H1 (cell line): ENCODE measurements at regions not wholly inside any gene's neighbourhood (a gene's known extent, or its start where the extent isn't known, plus 50 kb on each side); places are given as distances from the start of the nearest gene placed in this dataset.

Source experiments
- CTCF ChIA-PET: fragments of 300-600 bp; sonication (Branson Sonifier 250); formaldehyde crosslinking; loops from one replicate; lab custom pipeline; 2021; ENCODE audit not compliant: partially characterized antibody; lab: Charles Lee
- POLR2A ChIA-PET: fragments of 300-600 bp; sonication (Branson Sonifier 250); formaldehyde crosslinking; loops from one replicate; lab custom pipeline; 2021; ENCODE audit warnings: inconsistent platforms; ENCODE audit not compliant: partially characterized antibody; lab: Charles Lee
- DNase-seq, 2 experiments: peaks; one replicate each; pipeline versions ENCODE4 v3.0.0 to v3.0.0-alpha.2; 2010 to 2022; ENCODE audit warnings: low spot score in 2 of 2, low read depth in 1 of 2, mixed read lengths in 1 of 2
- FAIRE-seq: peaks from 2 replicates; lab custom pipeline; 2011; peaks lifted over from hg19 to GRCh38; lab: Jason Lieb, UNC
- H2AFZ ChIP-seq: 2 replicates; pipeline ENCODE4 v1.8.1; 2012; ENCODE audit warnings: low read length, inconsistent platforms
- H2AK5ac ChIP-seq: 2 replicates; pipeline ENCODE4 v1.6.1; 2013; ENCODE audit warnings: low read depth, low read length
- H2BK120ac ChIP-seq: replicated peaks from 2 replicates; pipeline ENCODE3; 2013; ENCODE audit warnings: low read depth, low read length, inconsistent platforms
- H2BK12ac ChIP-seq: 2 replicates; pipeline ENCODE4 v1.6.1; 2013; ENCODE audit warnings: low read depth, low read length
- H2BK15ac ChIP-seq: 2 replicates; pipeline ENCODE4 v1.6.1; 2013; ENCODE audit warnings: low read length
- H2BK20ac ChIP-seq: 2 replicates; pipeline ENCODE4 v1.6.1; 2013; ENCODE audit warnings: low read length
- H2BK5ac ChIP-seq: 2 replicates; pipeline ENCODE4 v1.6.1; 2013; ENCODE audit warnings: low read depth, low read length
- H3K14ac ChIP-seq: 2 replicates; pipeline ENCODE4 v1.6.1; 2013; ENCODE audit warnings: inconsistent platforms; ENCODE audit not compliant: insufficient read length
- H3K18ac ChIP-seq: 2 replicates; pipeline ENCODE4 v1.6.1; 2013; ENCODE audit warnings: low read length; ENCODE audit errors: extremely low read depth
- H3K23ac ChIP-seq: 2 replicates; pipeline ENCODE4 v1.6.1; 2013; ENCODE audit warnings: inconsistent platforms; ENCODE audit not compliant: insufficient read length
- H3K23me2 ChIP-seq: 2 replicates; pipeline ENCODE4 v1.6.1; 2013; ENCODE audit warnings: low read depth, low read length
- H3K27ac ChIP-seq: 2 replicates; pipeline ENCODE4 v1.6.1; 2011; ENCODE audit warnings: low read depth, low read length, inconsistent platforms
- H3K27me3 ChIP-seq, 4 experiments: replicated peaks in 1 of 4; 1 replicate in 1 of 4; 2 replicates in 3 of 4; pipeline versions ENCODE4 v1.6.1 to v1.8.1; 2011 to 2013; ENCODE audit warnings: low read length in 3 of 4, mild to moderate bottlenecking in 3 of 4, inconsistent platforms in 2 of 4, mixed read lengths in 2 of 4, moderate library complexity in 1 of 4; ENCODE audit not compliant: control insufficient read depth in 3 of 4, insufficient read depth in 3 of 4; ENCODE audit errors: extremely low read depth in 1 of 4
- H3K36me3 ChIP-seq, 4 experiments: 2 replicates each; pipeline versions ENCODE4 v1.6.1 to v1.8.1; 2011 to 2013; ENCODE audit warnings: mild to moderate bottlenecking in 4 of 4, low read length in 3 of 4, moderate library complexity in 2 of 4, control low read depth in 1 of 4, inconsistent platforms in 1 of 4; ENCODE audit not compliant: insufficient read depth in 4 of 4, control insufficient read depth in 2 of 4
- H3K4ac ChIP-seq: replicated peaks from 2 replicates; pipeline ENCODE3; 2013; ENCODE audit warnings: low read length, low read depth, mixed read lengths, inconsistent platforms; ENCODE audit not compliant: insufficient read length
- H3K4me1 ChIP-seq, 4 experiments: replicated peaks in 1 of 4; 1 replicate in 1 of 4; 2 replicates in 3 of 4; pipeline versions ENCODE4 v1.6.1 to v1.8.1; 2011 to 2013; ENCODE audit warnings: low read length in 3 of 4, inconsistent platforms in 2 of 4, mixed read lengths in 1 of 4; ENCODE audit not compliant: insufficient read depth in 4 of 4, control insufficient read depth in 3 of 4
- H3K4me2 ChIP-seq, 2 experiments: 2 replicates each; pipeline versions ENCODE4 v1.6.1 to v1.8.1; 2011 to 2013; ENCODE audit warnings: low read depth in 2 of 2, low read length in 2 of 2, control low read depth in 1 of 2, inconsistent platforms in 1 of 2, mild to moderate bottlenecking in 1 of 2; ENCODE audit not compliant: insufficient read depth in 1 of 2
- H3K4me3 ChIP-seq, 4 experiments: fragments of 200-600, 300-600 bp in 1 of 4; sonication (generic), shearing (Covaris generic), sonication (Bioruptor Twin) in 1 of 4; 2 replicates each; pipeline versions ENCODE4 v1.5.1 to v1.8.1; 2011 to 2016; ENCODE audit warnings: low read length in 4 of 4, low read depth in 3 of 4, control low read depth in 2 of 4, inconsistent platforms in 2 of 4, mild to moderate bottlenecking in 2 of 4, mixed read lengths in 1 of 4, moderate library complexity in 1 of 4; ENCODE audit not compliant: insufficient read depth in 2 of 4; ENCODE audit errors: extremely low read depth in 1 of 4
- H3K56ac ChIP-seq: replicated peaks from 2 replicates; pipeline ENCODE3; 2013; ENCODE audit warnings: low read depth, mild to moderate bottlenecking, mixed read lengths, low read length, inconsistent platforms; ENCODE audit not compliant: insufficient read length
- H3K79me1 ChIP-seq: 2 replicates; pipeline ENCODE4 v1.6.1; 2013; ENCODE audit warnings: low read depth, low read length, control low read depth
- H3K79me2 ChIP-seq, 2 experiments: 2 replicates each; pipeline versions ENCODE4 v1.6.1 to v1.8.1; 2012 to 2013; ENCODE audit warnings: low read length in 2 of 2, mild to moderate bottlenecking in 2 of 2, inconsistent platforms in 1 of 2; ENCODE audit not compliant: insufficient read depth in 2 of 2, control insufficient read depth in 1 of 2
- H3K9ac ChIP-seq, 4 experiments: replicated peaks in 1 of 4; 1 replicate in 1 of 4; 2 replicates in 3 of 4; pipeline versions ENCODE4 v1.6.1 to v1.8.1; 2011 to 2013; ENCODE audit warnings: low read depth in 3 of 4, low read length in 3 of 4, control low read depth in 2 of 4, mild to moderate bottlenecking in 2 of 4, moderate library complexity in 2 of 4, inconsistent platforms in 1 of 4; ENCODE audit errors: extremely low read depth in 1 of 4
- H3K9me3 ChIP-seq, 2 experiments: 2 replicates each; pipeline versions ENCODE4 v1.6.1 to v1.8.1; 2012 to 2013; ENCODE audit warnings: mild to moderate bottlenecking in 2 of 2, moderate library complexity in 2 of 2, control low read depth in 1 of 2, inconsistent platforms in 1 of 2, low read depth in 1 of 2, low read length in 1 of 2, mixed read lengths in 1 of 2; ENCODE audit not compliant: insufficient read depth in 2 of 2
- H4K20me1 ChIP-seq, 2 experiments: replicated peaks in 1 of 2; 2 replicates each; pipeline versions ENCODE3 to v1.8.1; 2011 to 2013; ENCODE audit warnings: inconsistent platforms in 2 of 2, low read length in 2 of 2, mild to moderate bottlenecking in 1 of 2; ENCODE audit not compliant: insufficient read depth in 2 of 2, control insufficient read depth in 1 of 2
- H4K5ac ChIP-seq: 2 replicates; pipeline ENCODE4 v1.6.1; 2013; ENCODE audit warnings: low read length, low read depth, mixed read lengths, inconsistent platforms; ENCODE audit not compliant: insufficient read length
- H4K8ac ChIP-seq: 2 replicates; pipeline ENCODE4 v1.8.0; 2013; ENCODE audit warnings: mild to moderate bottlenecking, moderate library complexity, low read length, inconsistent platforms; ENCODE audit not compliant: insufficient read depth; ENCODE audit errors: extremely low read depth
- H4K91ac ChIP-seq: replicated peaks from 2 replicates; pipeline ENCODE3; 2013; ENCODE audit warnings: low read length, mixed read lengths, inconsistent platforms; ENCODE audit not compliant: insufficient read length
- CEBPB ChIP-seq: IDR thresholded peaks from 2 replicates; pipeline ENCODE4 v1.6.1; 2012; ENCODE audit warnings: low read depth, low read length
- CHD1 ChIP-seq: IDR thresholded peaks from 2 replicates; pipeline ENCODE4 v1.6.1; 2012; ENCODE audit warnings: low read depth, low read length, improper control_type of control experiment
- EP300 ChIP-seq, 2 experiments: IDR thresholded peaks; 1 replicate in 1 of 2; 2 replicates in 1 of 2; pipeline ENCODE4 v1.6.1; 2011 to 2012; ENCODE audit warnings: low read depth in 2 of 2, low read length in 2 of 2, mild to moderate bottlenecking in 2 of 2, borderline replicate concordance in 1 of 2, inconsistent platforms in 1 of 2, moderate library complexity in 1 of 2
- GABPA ChIP-seq: IDR thresholded peaks from 2 replicates; pipeline ENCODE4 v1.6.1; 2011; ENCODE audit warnings: mild to moderate bottlenecking, low read length, moderate library complexity, borderline replicate concordance; ENCODE audit not compliant: insufficient read depth
- POLR2AphosphoS5 ChIP-seq: IDR thresholded peaks from 2 replicates; pipeline ENCODE4 v1.6.1; 2011; ENCODE audit warnings: low read depth, low read length
- POU5F1 ChIP-seq: IDR thresholded peaks from 2 replicates; pipeline ENCODE4 v1.6.1; 2011; ENCODE audit warnings: low read depth, mild to moderate bottlenecking, low read length, moderate library complexity
- RAD21 ChIP-seq, 2 experiments: IDR thresholded peaks in 1 of 2; conservative IDR thresholded peaks in 1 of 2; 2 replicates each; pipeline ENCODE4 v1.6.1; 2011; ENCODE audit warnings: low read depth in 2 of 2, low read length in 2 of 2, improper control_type of control experiment in 1 of 2, inconsistent platforms in 1 of 2, mild to moderate bottlenecking in 1 of 2, moderate library complexity in 1 of 2
- SIX5 ChIP-seq: IDR thresholded peaks from 2 replicates; pipeline ENCODE4 v1.6.1; 2011; ENCODE audit warnings: mild to moderate bottlenecking, low read depth, low read length
- TAF7 ChIP-seq: optimal IDR thresholded peaks from 2 replicates; pipeline ENCODE3; 2011; ENCODE audit warnings: low read depth, mild to moderate bottlenecking, inconsistent platforms, low read length, moderate library complexity, borderline replicate concordance
- WGBS, 2 experiments: shearing (Covaris generic) in 1 of 2; methylation state at CpG; one replicate each; pipeline versions ENCODE4 v1.1.6 to v1.1.7; 2013 to 2015; ENCODE audit warnings: low lambda C conversion rate in 2 of 2, mixed read lengths in 2 of 2, inconsistent platforms in 1 of 2, low coverage in 1 of 2, missing lambda C conversion rate in 1 of 2; ENCODE audit not compliant: insufficient replicate concordance in 2 of 2, insufficient coverage in 1 of 2, insufficient read length in 1 of 2; ENCODE audit errors: extremely low coverage in 1 of 2, missing lambda C conversion rate in 1 of 2; 5-methylcytosine and 5-hydroxymethylcytosine counted together

- H2BK20ac ChIP-seq = no peak overlapping the region
- H3K23me2 ChIP-seq = no peaks in the 10 kb centered on the region
- H3K27ac ChIP-seq = no peak overlapping the region
- DNase-seq = peak; percentile 9 to 71
- no peak overlapping the region for H3K4ac ChIP-seq
- H3K4me1 ChIP-seq = no peaks in the 10 kb centered on the region
- H4K5ac ChIP-seq = no peak overlapping the region
- no peaks in the 10 kb centered on the region for H3K27me3 ChIP-seq
- H3K18ac ChIP-seq = no peak overlapping the region
- no peak overlapping the region for H3K4me3 ChIP-seq
- H3K79me2 ChIP-seq = no peaks in the 10 kb centered on the region
- no peak overlapping the region for H3K14ac ChIP-seq
- FAIRE-seq = peak; percentile 87
- no peaks in the 10 kb centered on the region for H3K79me1 ChIP-seq
- H3K9ac ChIP-seq = no peak overlapping the region; a peak in 1 of 7 replicates
- H3K9me3 ChIP-seq = peaks cover 6 to 7% of the 10 kb centered on the region in 2 experiments
- ChIA-PET POLR2A (no interaction called here), CTCF (interaction anchor here (0.6 to 2.7 kb wide), 15 partner anchors 10 to 1803 kb away, joined by 3 to 10 read pairs (median 3); no protein-coding TSS in a partner anchor)
- no peak overlapping the region for H2BK5ac ChIP-seq
- no peak overlapping the region for H4K91ac ChIP-seq
- H2BK12ac ChIP-seq = no peak overlapping the region
- H2AK5ac ChIP-seq = no peak overlapping the region
- no peak overlapping the region for H3K56ac ChIP-seq
- no peaks in the 10 kb centered on the region for H4K20me1 ChIP-seq
- 84% methylated on average over 6 of the region's 6 CpGs; no CpG with 5 or more reads in 1 of the 2 experiments for WGBS, 2 experiments
- H2AFZ ChIP-seq = no peak overlapping the region
- H3K36me3 ChIP-seq = no peaks in the 10 kb centered on the region; a peak in 1 of 8 replicates
- H2BK15ac ChIP-seq = no peak overlapping the region
- no peak overlapping the region for H3K4me2 ChIP-seq
- H2BK120ac ChIP-seq = no peak overlapping the region
- no peak overlapping the region for H3K23ac ChIP-seq
- H4K8ac ChIP-seq = no peak overlapping the region
- TF ChIP-seq TAF7 = no peak
- peak; percentile 88 for TF ChIP-seq CEBPB
- TF ChIP-seq POLR2AphosphoS5 = no peak
- TF ChIP-seq POU5F1 = no peak
- TF ChIP-seq GABPA = no peak
- peak; percentile 93 to 96 for TF ChIP-seq RAD21 (IDR thresholded peaks at IDR 0.05 in 1 of 2, conservative IDR thresholded peaks at IDR 0.05 in 1 of 2; ENCODE audit: low read depth in 2 of 2, low read length in 2 of 2)
- TF ChIP-seq EP300 (IDR thresholded peaks at IDR 0.05; ENCODE audit: borderline replicate concordance in 1 of 2, low read depth in 2 of 2, low read length in 2 of 2) = no peak
- no peak for TF ChIP-seq CHD1
- TF ChIP-seq SIX5 = no peak
Measured at GRCh38 chr3:109532257-109533216, 195.2 kb upstream of the DPPA4 start.
